ENCODE measurements at regions not wholly inside any gene's neighbourhood (a gene's known extent, or its start where the extent isn't known, plus 50 kb on each side); places are given as distances from the start of the nearest gene placed in this dataset.
A peak's percentile ranks its signal among the peaks of the same experiment; 100 is the strongest.

DNA sequence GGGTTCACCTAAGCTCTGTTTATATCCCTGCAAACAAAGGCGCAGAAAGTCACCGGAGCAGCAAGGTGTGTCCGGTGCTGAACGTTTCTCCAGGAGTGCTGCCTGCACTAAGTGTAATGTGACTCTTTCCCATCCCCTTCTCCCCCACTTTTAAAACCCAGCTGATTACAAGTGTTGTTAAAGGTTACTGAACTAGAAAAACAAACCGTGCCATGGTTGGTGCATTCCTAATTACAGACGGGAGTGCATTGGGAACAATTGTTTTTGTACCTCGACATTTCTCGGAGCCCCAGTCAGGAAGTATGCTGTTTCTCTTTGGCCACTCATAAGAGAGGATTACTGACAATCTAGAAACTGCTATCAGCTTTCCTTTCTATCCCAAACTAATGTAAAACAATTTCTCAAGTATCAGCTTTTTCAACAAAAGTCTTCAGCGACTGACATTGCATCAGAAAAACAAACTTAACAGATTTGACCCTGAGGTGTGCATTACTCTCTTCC lies 441.0 kb upstream of the SALL1 start:
- DNase-seq (ENCODE audit: low spot score) (peak; percentile 11), ATAC-seq (peak; percentile 41)
- Histone ChIP-seq H3K4me3 (no peak overlapping the region), H3K79me2 (replicated peaks; ENCODE audit: insufficient read depth) (no peaks in the 10 kb centered on the region), H3K36me3 (ENCODE audit: insufficient read depth) (no peaks in the 10 kb centered on the region), H3K9me2 (ENCODE audit: insufficient read depth) (peaks cover 3% of the 10 kb centered on the region; the same call in 1 of the 2 replicates), H2AFZ (peak overlapping the region; percentile 78), H3K27ac (ENCODE audit: low read depth) (no peak overlapping the region), H3K27me3 (ENCODE audit: insufficient read depth) (no peaks in the 10 kb centered on the region), H3F3A (replicated peaks; ENCODE audit: low read depth) (no peaks in the 10 kb centered on the region), H4K20me1 (replicated peaks; ENCODE audit: insufficient read depth) (no peaks in the 10 kb centered on the region), H3K4me2 (peak overlapping the region; percentile 59; the same call in 1 of the 2 replicates), H3K4me1 (ENCODE audit: insufficient read depth) (peaks cover 15% of the 10 kb centered on the region)
- Mint-ChIP-seq H3K9me3 (peaks cover 5% of the 10 kb centered on the region; the same call in 1 of the 3 replicates), H3K36me3 (ENCODE audit: low read depth) (peaks cover 6% of the 10 kb centered on the region; the same call in 2 of the 3 replicates), H3K27ac (no peak overlapping the region; the same call in 1 of the 2 replicates), H3K4me3 (no peak overlapping the region), H3K4me1 (peaks cover 18% of the 10 kb centered on the region), H3K27me3 (ENCODE audit: insufficient read depth, low read depth, poor library complexity) (no peaks in the 10 kb centered on the region)
- TF ChIP-seq EZH2 (IDR thresholded peaks at IDR 0.05; ENCODE audit: low read depth, unreplicated experiment) (no peak), JUNB (IDR thresholded peaks at IDR 0.05; ENCODE audit: unreplicated experiment) (no peak), ETS1 (IDR thresholded peaks at IDR 0.05) (no peak), ZNF331 (CRISPR knock-in tag; IDR thresholded peaks at IDR 0.05; ENCODE audit: low read depth) (no peak), NANOG (IDR thresholded peaks at IDR 0.05; ENCODE audit: borderline replicate concordance) (no peak), STAT1 (IDR thresholded peaks at IDR 0.05; ENCODE audit: unreplicated experiment) (no peak)

DNA sequence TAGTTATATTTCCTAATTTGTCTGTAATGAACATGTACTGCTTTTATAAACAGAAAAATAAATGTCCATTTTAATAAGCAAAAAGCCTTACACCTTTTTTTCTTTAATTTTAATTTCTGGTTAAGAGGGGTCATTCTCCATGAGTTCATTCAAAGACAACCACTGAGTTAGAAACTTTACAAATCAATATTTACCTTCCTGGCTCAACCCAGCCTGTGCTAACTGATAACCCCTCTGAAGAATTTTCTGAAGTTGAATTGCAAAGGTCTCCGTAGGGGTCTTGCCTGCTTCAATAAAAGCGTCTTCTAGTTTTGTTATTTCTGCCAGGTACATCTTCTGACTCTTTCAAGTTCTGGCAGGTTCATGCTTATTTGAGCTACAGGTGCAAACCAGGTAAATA lies 440.4 kb upstream of the SALL1 start:
- TF ChIP-seq EZH2phosphoT487 (IDR thresholded peaks at IDR 0.05; ENCODE audit: unreplicated experiment): no peak
- TF ChIP-seq POLR2AphosphoS5 (IDR thresholded peaks at IDR 0.05; ENCODE audit: low read depth): no peak
- no peak for TF ChIP-seq JUNB (IDR thresholded peaks at IDR 0.05; ENCODE audit: unreplicated experiment)
- TF ChIP-seq CREB1 (CRISPR knock-in tag; IDR thresholded peaks at IDR 0.05; ENCODE audit: low read depth): no peak
- no peak for TF ChIP-seq EZH2 (IDR thresholded peaks at IDR 0.05; ENCODE audit: low read depth, unreplicated experiment)
- no peak for TF ChIP-seq NANOG (IDR thresholded peaks at IDR 0.05; ENCODE audit: borderline replicate concordance)
- no peak for TF ChIP-seq STAT1 (IDR thresholded peaks at IDR 0.05; ENCODE audit: unreplicated experiment)
- no peak for TF ChIP-seq CTCF (conservative IDR thresholded peaks at IDR 0.05; ENCODE audit: low read depth in 2 of 2)
- no peak for TF ChIP-seq ZNF114 (CRISPR knock-in tag; IDR thresholded peaks at IDR 0.05)
- no peak for TF ChIP-seq ZNF331 (CRISPR knock-in tag; IDR thresholded peaks at IDR 0.05; ENCODE audit: low read depth)
- TF ChIP-seq ETS1 (IDR thresholded peaks at IDR 0.05): no peak
- peaks cover 15% of the 10 kb centered on the region for H3K4me1 ChIP-seq (ENCODE audit: insufficient read depth)
- H3K4me3 Mint-ChIP-seq: no peak overlapping the region
- no peaks in the 10 kb centered on the region for H3K27me3 Mint-ChIP-seq (ENCODE audit: insufficient read depth, low read depth, poor library complexity)
- H3K27ac ChIP-seq (ENCODE audit: low read depth): no peak overlapping the region
- DNase-seq (ENCODE audit: low spot score) (no peak), ATAC-seq (no peak)
- H3K4me2 ChIP-seq: peak overlapping the region; percentile 59; the same call in 1 of the 2 replicates
- peaks cover 5% of the 10 kb centered on the region; the same call in 1 of the 3 replicates for H3K36me3 Mint-ChIP-seq (ENCODE audit: low read depth)
- H3F3A ChIP-seq (replicated peaks; ENCODE audit: low read depth): no peaks in the 10 kb centered on the region
- H4K20me1 ChIP-seq (replicated peaks; ENCODE audit: insufficient read depth): no peaks in the 10 kb centered on the region
- H3K9me2 ChIP-seq (ENCODE audit: insufficient read depth): peaks cover 3% of the 10 kb centered on the region; the same call in 1 of the 2 replicates
- H2AFZ ChIP-seq: 0 out of 2 replicates have a peak overlapping the region, but pooled peaks have one; percentile 78
- peaks cover 18% of the 10 kb centered on the region for H3K4me1 Mint-ChIP-seq
- H3K27ac Mint-ChIP-seq: no peak overlapping the region
- H3K9me3 Mint-ChIP-seq: peaks cover 3% of the 10 kb centered on the region; the same call in 1 of the 3 replicates
- H3K27me3 ChIP-seq (ENCODE audit: insufficient read depth): no peaks in the 10 kb centered on the region
- no peaks in the 10 kb centered on the region for H3K79me2 ChIP-seq (replicated peaks; ENCODE audit: insufficient read depth)
- no peaks in the 10 kb centered on the region for H3K36me3 ChIP-seq (ENCODE audit: insufficient read depth)
- H3K4me3 ChIP-seq: no peak overlapping the region
